GF-D8 (cell line): ENCODE measurements at regions not wholly inside any gene's neighbourhood (a gene's known extent, or its start where the extent isn't known, plus 50 kb on each side); places are given as distances from the start of the nearest gene placed in this dataset.
"Not testable (repeated sequence)": the region's sequence is repeated elsewhere in the genome, so short reads cannot be mapped to it uniquely, and the experiment has no call there.

ENCODE experiments used
- DNase-seq: peaks from one replicate; lab custom pipeline; 2025; lab: John Stamatoyannopoulos, UW

DNA sequence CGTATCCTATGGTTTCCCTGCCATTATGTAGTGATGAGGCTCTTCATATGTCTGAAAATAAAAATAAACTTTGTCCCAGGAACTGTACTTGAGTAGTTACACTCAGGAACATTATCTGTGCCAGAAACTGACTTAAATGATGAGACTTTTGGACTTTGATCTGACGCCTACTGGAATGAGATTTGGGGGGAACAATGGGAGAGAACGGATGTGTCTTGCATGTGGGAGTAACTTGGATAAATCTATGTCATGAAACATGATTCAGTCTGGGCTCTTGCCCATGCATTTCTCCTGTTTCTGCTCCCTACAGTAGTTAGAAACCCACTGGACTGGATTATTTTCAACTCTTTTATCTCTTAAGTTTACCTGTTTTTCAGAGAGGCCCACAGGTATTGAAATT, 2351.4 kb downstream of the PCDH7 start:
- DNase-seq = no peak

DNA sequence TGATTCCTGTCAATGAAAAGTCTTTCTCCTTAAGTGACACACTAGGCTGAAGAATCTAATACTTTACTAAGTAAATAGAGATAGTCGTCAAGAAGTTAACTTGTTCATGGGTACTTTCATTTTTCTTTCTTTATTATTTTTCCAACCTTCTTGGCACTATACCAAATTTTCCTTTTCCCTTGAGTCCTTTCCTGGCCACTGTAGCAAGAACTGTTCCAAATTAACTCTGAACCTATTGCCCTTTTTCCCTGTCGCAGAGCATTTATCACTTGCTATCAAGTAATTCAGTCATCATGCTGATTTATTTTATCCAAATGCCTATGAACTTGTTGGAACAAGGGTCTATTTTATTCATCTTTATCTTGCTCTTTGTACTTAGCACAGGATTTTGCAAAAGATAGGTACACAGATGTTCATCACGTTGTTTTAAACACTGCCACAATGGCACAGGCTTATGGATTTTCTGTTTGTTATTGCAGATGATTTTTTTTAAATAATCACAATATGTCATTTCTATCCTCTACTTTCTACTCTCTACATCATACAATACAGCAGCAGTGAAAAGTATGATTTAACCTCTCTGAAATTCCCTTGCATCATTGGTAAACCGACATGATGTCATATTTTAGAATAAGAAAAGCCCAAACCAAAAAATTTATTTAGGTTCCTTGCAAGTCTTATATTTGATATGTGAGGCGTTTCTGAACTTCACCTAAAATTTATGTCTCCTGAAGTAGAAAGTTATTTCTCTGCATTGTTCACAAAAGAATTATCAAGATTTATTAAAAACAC, 2352.3 kb downstream of the PCDH7 start:
- DNase-seq = no peak

GRCh38 chr4:33073811-33074210, 2353.6 kb downstream of the PCDH7 start:
- DNase-seq = no peak

GRCh38 chr4:33078145-33078544, 2358.0 kb downstream of the PCDH7 start:
- no peak for DNase-seq

DNA sequence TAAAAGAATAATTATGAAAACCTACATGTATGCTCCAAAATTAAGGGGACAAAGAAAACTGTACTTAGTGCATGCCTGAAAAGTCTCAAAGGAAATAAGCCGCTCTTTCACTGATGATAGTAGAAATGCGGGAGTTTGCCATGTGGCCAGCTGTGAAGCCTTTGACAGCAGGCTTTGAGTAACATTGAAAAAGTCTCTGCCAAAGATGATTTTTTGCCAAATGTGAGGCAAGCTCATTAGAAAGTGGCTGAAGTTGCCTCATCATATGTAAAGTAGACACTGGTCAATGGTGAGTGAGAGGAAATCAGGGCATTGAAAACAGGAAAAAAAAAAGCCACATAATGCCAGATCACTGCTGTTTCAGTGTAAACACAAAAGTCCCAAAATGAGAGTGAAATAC, 2360.1 kb downstream of the PCDH7 start:
- DNase-seq = no peak

- DNase-seq = no peak
Measured at GRCh38 chr4:33085709-33086108, 2365.5 kb downstream of the PCDH7 start.

DNA sequence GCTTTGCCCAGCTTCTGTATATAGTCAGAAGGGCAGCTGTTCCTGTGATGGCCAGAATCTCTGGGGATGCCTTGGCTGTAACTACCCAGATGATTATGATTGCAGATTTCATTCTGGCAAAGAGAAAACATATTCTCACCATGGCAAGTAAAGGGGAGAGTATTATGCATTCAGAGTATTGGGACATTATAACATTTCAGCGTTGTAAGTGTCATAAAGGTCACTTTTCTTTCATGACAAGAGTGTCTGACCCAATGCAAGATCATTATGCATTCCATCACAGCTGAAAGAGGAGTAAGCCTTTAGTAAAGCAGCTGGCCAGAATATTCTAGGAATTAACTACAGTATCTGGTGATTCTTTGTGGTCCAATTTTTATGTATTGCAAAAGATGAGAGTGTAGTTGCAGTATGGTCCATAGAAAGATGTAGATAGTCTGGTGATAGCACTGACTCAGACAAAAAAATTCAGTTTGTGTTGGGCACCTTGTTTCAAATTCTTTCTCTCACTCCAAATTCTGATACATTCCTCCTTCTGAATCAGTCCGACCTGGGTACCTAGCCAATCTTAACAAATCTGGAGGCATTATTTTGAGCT, 2366.3 kb downstream of the PCDH7 start:
- no peak for DNase-seq

- DNase-seq = no peak
Measured at GRCh38 chr4:33088713-33089112, 2368.5 kb downstream of the PCDH7 start.

DNA sequence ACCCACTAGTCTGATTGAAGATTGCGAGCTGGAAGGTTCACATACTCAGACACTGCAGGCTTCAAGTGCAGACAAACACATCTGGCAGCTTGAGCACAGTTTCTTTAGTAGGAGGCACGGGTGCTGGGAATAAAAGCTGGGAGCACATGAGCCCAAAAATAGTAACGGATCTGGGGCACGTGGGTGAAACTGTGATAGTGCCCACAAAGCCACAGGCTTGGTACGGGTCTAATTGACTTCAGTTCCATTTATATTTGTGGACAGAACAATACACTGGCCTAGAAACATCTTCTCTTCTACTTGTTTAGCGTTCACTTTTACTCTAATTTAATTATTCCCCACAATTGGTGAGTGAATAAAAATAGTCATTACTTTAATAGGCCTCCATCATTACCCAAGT, 2370.7 kb downstream of the PCDH7 start:
- no peak for DNase-seq

GRCh38 chr4:33091961-33092360, 2371.8 kb downstream of the PCDH7 start:
- DNase-seq = no peak

DNA sequence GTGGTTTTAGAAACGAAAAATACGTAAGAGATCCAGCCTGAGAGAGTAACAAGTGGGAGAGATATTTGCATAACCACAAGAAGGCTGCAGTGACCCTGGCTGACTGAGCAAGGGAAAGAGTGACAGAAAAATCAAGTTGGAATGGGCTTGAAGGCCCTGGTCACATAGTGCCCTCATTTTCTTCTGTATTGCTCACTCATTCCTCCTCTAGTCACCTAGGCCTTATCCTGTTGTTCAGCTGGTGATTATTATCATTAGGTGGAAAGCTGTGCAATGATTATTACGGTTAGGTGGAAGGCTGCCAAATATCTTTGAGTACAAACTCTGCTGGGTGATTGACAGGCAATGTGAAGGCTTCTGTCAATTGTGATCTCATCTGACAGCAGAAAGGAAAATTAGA, 2384.1 kb downstream of the PCDH7 start:
- no peak for DNase-seq

DNA sequence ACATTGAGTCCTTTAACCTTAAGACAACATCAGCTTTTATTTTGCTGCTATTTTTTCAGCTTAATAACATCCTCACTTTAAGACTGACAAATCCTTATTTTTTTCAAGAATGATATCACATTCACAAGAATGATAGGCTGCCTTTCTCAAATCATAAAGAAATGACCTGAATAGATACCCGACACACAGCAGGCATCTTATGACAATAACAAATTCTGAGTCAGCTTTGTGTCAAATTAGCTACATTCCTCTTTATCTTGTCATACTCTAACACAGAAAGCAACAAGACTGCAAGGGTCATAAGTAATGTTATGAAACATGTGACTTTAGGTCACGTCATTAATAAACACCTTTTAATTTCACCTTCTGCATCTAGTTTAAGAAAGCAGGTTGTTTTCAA, 2387.6 kb downstream of the PCDH7 start:
- no peak for DNase-seq

DNA sequence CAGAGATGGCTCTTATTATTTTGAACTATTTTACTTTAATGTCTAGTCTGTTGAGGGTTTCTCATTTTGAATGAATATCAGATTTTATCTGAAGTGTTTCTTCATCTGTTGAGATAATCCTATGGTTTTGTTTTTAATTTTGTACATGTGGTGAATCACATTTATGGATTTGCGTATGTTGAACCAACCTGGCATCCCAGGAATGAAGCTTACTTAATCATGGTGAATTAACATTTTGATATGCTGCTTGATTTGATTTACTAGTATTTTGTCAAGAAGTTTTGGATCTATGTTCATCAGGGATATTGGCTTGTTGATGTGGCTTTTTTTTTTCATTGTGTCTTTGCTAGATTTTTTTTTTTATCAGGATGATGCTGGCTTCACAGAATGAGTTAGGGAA, 2390.9 kb downstream of the PCDH7 start:
- DNase-seq = no peak

GRCh38 chr4:33116871-33117270, 2396.7 kb downstream of the PCDH7 start:
- no peak for DNase-seq

DNA sequence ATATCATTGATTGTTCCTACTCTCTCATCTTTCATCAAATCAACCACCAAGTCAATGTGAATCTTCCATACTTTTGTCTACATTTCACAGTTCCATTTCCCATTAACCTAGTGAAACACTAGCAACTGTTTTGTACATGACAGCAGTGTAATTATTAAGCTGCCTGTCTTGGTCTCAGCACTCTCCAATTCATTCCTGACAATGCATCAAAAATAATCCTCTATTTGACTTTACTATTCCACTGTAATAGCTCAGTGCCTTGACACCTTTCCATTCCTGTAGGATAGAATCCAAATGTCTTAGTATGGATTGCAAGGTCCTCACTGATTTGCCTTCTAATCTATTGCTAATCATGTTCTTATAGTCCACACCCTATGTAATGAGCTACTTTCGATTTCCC, 2405.8 kb downstream of the PCDH7 start:
- DNase-seq = no peak

- DNase-seq = not testable (repeated sequence)
Measured at GRCh38 chr4:33130662-33131061, 2410.5 kb downstream of the PCDH7 start.

- no peak for DNase-seq
Measured at GRCh38 chr4:33133723-33134122, 2413.6 kb downstream of the PCDH7 start.

- no peak for DNase-seq
Measured at GRCh38 chr4:33134366-33134765, 2414.2 kb downstream of the PCDH7 start.

DNA sequence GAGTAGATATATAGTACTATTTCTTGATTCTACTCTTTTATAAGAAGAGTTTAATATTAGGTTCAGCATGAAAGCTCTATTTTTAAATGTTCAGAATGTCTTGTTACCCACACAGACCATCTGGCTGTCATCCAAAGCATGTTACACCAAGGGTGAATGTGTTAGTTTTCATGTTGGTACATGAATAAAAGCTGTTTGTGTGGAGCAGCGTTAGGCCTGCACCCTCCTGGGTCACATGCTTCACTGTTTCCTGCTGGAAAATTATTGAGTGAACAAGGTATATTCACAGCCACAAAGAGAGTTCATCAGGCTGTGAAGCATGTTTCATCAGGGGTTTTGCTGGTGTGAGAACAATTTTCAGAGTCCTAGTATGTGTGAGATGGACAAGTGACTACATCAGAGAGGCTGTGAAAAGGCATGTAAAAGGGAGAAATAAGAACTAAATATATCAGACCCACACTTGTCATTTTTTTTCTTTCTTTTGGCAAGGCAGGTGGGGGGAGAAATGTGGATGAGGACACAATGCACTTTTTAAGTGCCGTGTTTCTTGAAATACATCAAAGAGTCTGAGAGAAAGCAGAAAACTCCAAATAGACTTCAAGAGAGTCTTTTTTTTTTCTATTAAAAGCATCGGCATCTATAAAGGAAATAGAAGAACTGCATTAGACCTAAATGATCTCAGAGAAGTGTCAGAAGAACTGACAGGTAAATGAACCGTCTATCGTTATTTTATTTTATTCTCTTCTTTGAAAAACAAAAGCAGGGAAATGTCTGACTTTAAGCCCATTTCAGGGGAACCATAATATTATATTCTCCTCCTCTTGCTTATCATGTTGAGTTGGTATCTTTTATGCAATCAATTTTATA, 2429.7 kb downstream of the PCDH7 start:
- DNase-seq = no peak

GRCh38 chr4:33150525-33150910, 2430.3 kb downstream of the PCDH7 start:
- no peak for DNase-seq

- DNase-seq = no peak
Measured at GRCh38 chr4:33160126-33160525, 2440.0 kb downstream of the PCDH7 start.

GRCh38 chr4:33161202-33161601, 2441.0 kb downstream of the PCDH7 start:
- DNase-seq = no peak

- DNase-seq = no peak
Measured at GRCh38 chr4:33162122-33162521, 2442.0 kb downstream of the PCDH7 start.
